IMR-90 (cell line): ENCODE measurements at regions not wholly inside any gene's neighbourhood (a gene's known extent, or its start where the extent isn't known, plus 50 kb on each side); places are given as distances from the start of the nearest gene placed in this dataset.

Source experiments
- ATAC-seq: fragments of 200-7000 bp; cut with Tn5 transposase; 2 replicates; pipeline ENCODE4 v1.9.1; 2020; ENCODE audit warnings: low read depth, mild to moderate bottlenecking, moderate library complexity
- BruUV-seq: library from RNA; stranded (reverse); fragments of 400-500 nt; replicated peaks from 2 replicates; lab custom pipeline; 2021; lab: Mats Ljungman, UMichigan
- CTCF ChIA-PET: fragments of 300-600 bp; formaldehyde crosslinking; extraction: SDS; loops from one replicate; lab custom pipeline; 2021; ENCODE audit warnings: antibody characterized with exemption; lab: Yijun Ruan, JAX
- POLR2A ChIA-PET: fragments of 300-600 bp; sonication (Branson Sonifier 250); formaldehyde crosslinking; loops from one replicate; lab custom pipeline; 2022; ENCODE audit warnings: antibody characterized with exemption; ENCODE audit not compliant: unreplicated experiment; lab: Charles Lee
- DNase-seq: peaks from one replicate; pipeline ENCODE4 v3.0.0; 2013
- H2AFZ ChIP-seq: replicated peaks from 2 replicates; pipeline ENCODE3; 2013; ENCODE audit warnings: low read length, mild to moderate bottlenecking; ENCODE audit not compliant: poor library complexity
- H2AK5ac ChIP-seq: 2 replicates; pipeline ENCODE4 v1.6.1; 2013; ENCODE audit warnings: low read depth, low read length, inconsistent platforms
- H2AK9ac ChIP-seq: replicated peaks from 2 replicates; pipeline ENCODE3; 2013; ENCODE audit warnings: mild to moderate bottlenecking, low read depth, low read length, moderate library complexity; ENCODE audit not compliant: poor library complexity
- H2BK120ac ChIP-seq: 2 replicates; pipeline ENCODE4 v1.6.1; 2013; ENCODE audit warnings: low read depth, low read length, inconsistent platforms
- H2BK15ac ChIP-seq: 3 replicates; pipeline ENCODE4 v1.6.1; 2013; ENCODE audit warnings: low read depth, low read length, inconsistent platforms
- H2BK20ac ChIP-seq: 2 replicates; pipeline ENCODE4 v1.6.1; 2013; ENCODE audit warnings: low read depth, mild to moderate bottlenecking, inconsistent platforms, low read length, moderate library complexity
- H2BK5ac ChIP-seq: 2 replicates; pipeline ENCODE4 v1.6.1; 2013; ENCODE audit warnings: mild to moderate bottlenecking, low read depth, low read length, inconsistent platforms; ENCODE audit not compliant: poor library complexity, severe bottlenecking
- H3K14ac ChIP-seq: replicated peaks from 2 replicates; pipeline ENCODE4 v1.6.1; 2013; ENCODE audit warnings: low read depth, low read length, inconsistent platforms
- H3K18ac ChIP-seq: 2 replicates; pipeline ENCODE4 v1.6.1; 2013; ENCODE audit warnings: low read depth, low read length, control low read depth
- H3K23ac ChIP-seq: 2 replicates; pipeline ENCODE4 v1.6.1; 2013; ENCODE audit warnings: low read depth, low read length, inconsistent platforms
- H3K27ac ChIP-seq: 2 replicates; pipeline ENCODE4 v1.5.1; 2013; ENCODE audit warnings: mild to moderate bottlenecking, control low read depth, low read length; ENCODE audit not compliant: insufficient read depth
- H3K27me3 ChIP-seq: 2 replicates; pipeline ENCODE4 v1.6.1; 2013; ENCODE audit warnings: low read length; ENCODE audit not compliant: control insufficient read depth, insufficient read depth
- H3K36me3 ChIP-seq: 2 replicates; pipeline ENCODE4 v1.6.1; 2013; ENCODE audit warnings: low read length, mixed read lengths; ENCODE audit not compliant: control insufficient read depth, insufficient read depth
- H3K4ac ChIP-seq: 2 replicates; pipeline ENCODE4 v1.6.1; 2013; ENCODE audit warnings: low read depth, low read length, inconsistent platforms
- H3K4me1 ChIP-seq: 2 replicates; pipeline ENCODE4 v1.6.1; 2013; ENCODE audit warnings: low read length, mixed read lengths; ENCODE audit not compliant: control insufficient read depth, insufficient read depth
- H3K4me2 ChIP-seq: 2 replicates; pipeline ENCODE4 v1.6.1; 2013; ENCODE audit warnings: low read depth, mild to moderate bottlenecking, control low read depth, low read length, moderate library complexity
- H3K4me3 ChIP-seq: 2 replicates; pipeline ENCODE4 v1.5.1; 2013; ENCODE audit warnings: low read depth, mild to moderate bottlenecking, control low read depth, low read length, moderate library complexity; ENCODE audit not compliant: insufficient read depth
- H3K56ac ChIP-seq: 2 replicates; pipeline ENCODE4 v1.6.1; 2013; ENCODE audit warnings: low read length, inconsistent platforms; ENCODE audit not compliant: insufficient read depth; ENCODE audit errors: extremely low read depth
- H3K79me1 ChIP-seq, 2 experiments: 2 replicates each; pipeline ENCODE4 v1.6.1; 2013; ENCODE audit warnings: low read length in 2 of 2, inconsistent platforms in 1 of 2, low read depth in 1 of 2
- H3K9ac ChIP-seq: 2 replicates; pipeline ENCODE4 v1.6.1; 2013; ENCODE audit warnings: low read depth, low read length, control low read depth
- H3K9me1 ChIP-seq: 2 replicates; pipeline ENCODE4 v1.6.1; 2013; ENCODE audit warnings: low read length, inconsistent platforms; ENCODE audit not compliant: insufficient read depth
- H3K9me3 ChIP-seq: 2 replicates; pipeline ENCODE4 v1.6.1; 2013; ENCODE audit warnings: low read length; ENCODE audit not compliant: control insufficient read depth, insufficient read depth
- H4K20me1 ChIP-seq: 2 replicates; pipeline ENCODE4 v1.6.1; 2013; ENCODE audit warnings: low read length, inconsistent platforms; ENCODE audit not compliant: insufficient read depth
- H4K5ac ChIP-seq: 2 replicates; pipeline ENCODE4 v1.6.1; 2013; ENCODE audit warnings: mild to moderate bottlenecking, low read depth, low read length, control low read depth
- H4K8ac ChIP-seq, 2 experiments: 2 replicates each; pipeline ENCODE4 v1.6.1; 2013; ENCODE audit warnings: low read depth in 2 of 2, low read length in 2 of 2, control low read depth in 1 of 2, inconsistent platforms in 1 of 2
- H4K91ac ChIP-seq: 2 replicates; pipeline ENCODE4 v1.6.1; 2013; ENCODE audit warnings: low read depth, low read length, inconsistent platforms; ENCODE audit not compliant: insufficient read depth
- ELK1 ChIP-seq: fragments of 150-350 bp; IDR thresholded peaks from 2 replicates; pipeline ENCODE4 v1.6.1; 2016; ENCODE audit warnings: low read depth, mild to moderate bottlenecking, low read length, moderate library complexity, borderline replicate concordance
- MAFK ChIP-seq: IDR thresholded peaks from 2 replicates; pipeline ENCODE4 v1.6.1; 2012; ENCODE audit warnings: low read depth, low read length, improper control_type of control experiment
- MAZ ChIP-seq: IDR thresholded peaks from 2 replicates; pipeline ENCODE4 v1.6.1; 2012; ENCODE audit warnings: low read depth, mild to moderate bottlenecking, low read length, improper control_type of control experiment, moderate library complexity, borderline replicate concordance
- WGBS, 2 experiments: methylation state at CpG; one replicate each; pipeline versions ENCODE4 v1.1.5 to v1.1.7; 2013; ENCODE audit warnings: missing lambda C conversion rate in 2 of 2; ENCODE audit not compliant: insufficient read length in 1 of 2; ENCODE audit errors: extremely low coverage in 2 of 2; 5-methylcytosine and 5-hydroxymethylcytosine counted together
- dilution Hi-C: fragments of 300-500 bp; cut with HindIII; formaldehyde crosslinking; loops from one replicate; pipeline ENCODE4 v1.14.3; 2018; ENCODE audit warnings: low sequenced_read_pairs; ENCODE audit not compliant: unreplicated experiment
- in situ Hi-C: fragments of 300-500 bp; cut with MboI; formaldehyde crosslinking; loops from 3 replicates; pipeline ENCODE4 v1.14.3; 2019; ENCODE audit warnings: low sequenced_read_pairs, inconsistent platforms, mixed read lengths
- intact Hi-C: fragments of 100-400 bp; cut with micrococcal nuclease; formaldehyde crosslinking; loops from 2 replicates; pipeline ENCODE4 v1.10.0; 2022

GRCh38 chrX:128780934-128781333 is 728.7 kb upstream of the ACTRT1 start:
- no peak overlapping the region for H2BK5ac ChIP-seq
- H3K4me3 ChIP-seq, result no peak overlapping the region
- intact Hi-C loops, result no loop called here
- H4K5ac ChIP-seq, result no peak overlapping the region
- no peak overlapping the region for H2BK120ac ChIP-seq
- no peak overlapping the region for H2AK5ac ChIP-seq
- H3K9ac ChIP-seq, result no peak overlapping the region
- dilution Hi-C loops, result no loop called here
- no CpG with 5 or more reads among the region's 5 CpGs for WGBS, 2 experiments
- no peaks in the 10 kb centered on the region for H4K20me1 ChIP-seq
- no peak overlapping the region for H3K4me2 ChIP-seq
- no peaks in the 10 kb centered on the region for H3K36me3 ChIP-seq
- ATAC-seq, result no peak
- H2BK20ac ChIP-seq, result no peak overlapping the region
- H3K27me3 ChIP-seq, result no peaks in the 10 kb centered on the region
- H2BK15ac ChIP-seq, result no peak overlapping the region
- in situ Hi-C loops, result no loop called here
- CTCF ChIA-PET, result no interaction called here
- no peak overlapping the region for H3K27ac ChIP-seq
- no peaks in the 10 kb centered on the region for H3K4me1 ChIP-seq
- H3K56ac ChIP-seq, result no peak overlapping the region
- no peaks in the 10 kb centered on the region for H3K9me1 ChIP-seq
- no peak overlapping the region for H3K18ac ChIP-seq
- no peak overlapping the region for H4K91ac ChIP-seq
- no peak overlapping the region for H3K4ac ChIP-seq
- POLR2A ChIA-PET, result no interaction called here
- H2AFZ ChIP-seq, result no peak overlapping the region
- no peak overlapping the region for H4K8ac ChIP-seq
- TF ChIP-seq ELK1, result no peak
- TF ChIP-seq MAZ, result no peak
- no peak for TF ChIP-seq MAFK
- no peak overlapping the region for H3K23ac ChIP-seq
- no peak overlapping the region for H2AK9ac ChIP-seq
- no peak overlapping the region for H3K14ac ChIP-seq
- no TSS peak for BruUV-seq
- no peak for DNase-seq
- no peaks in the 10 kb centered on the region for H3K79me1 ChIP-seq
- no peaks in the 10 kb centered on the region for H3K9me3 ChIP-seq
